OCI-LY7 (cell line): ENCODE measurements at regions not wholly inside any gene's neighbourhood (a gene's known extent, or its start where the extent isn't known, plus 50 kb on each side); places are given as distances from the start of the nearest gene placed in this dataset.

Experiments
- EZH2phosphoT487 ChIP-seq: fragments of 200-600 bp; sonication (generic); IDR thresholded peaks from 2 replicates; pipeline ENCODE4 v1.6.1; 2018; ENCODE audit warnings: low read depth, borderline replicate concordance, mild to moderate bottlenecking, mixed run types, antibody characterized with exemption, low read length, moderate library complexity, mixed read lengths
- TF ChIP-seq, protein P1 (sequence below): fragments of 200-600 bp; sonication (generic); conservative IDR thresholded peaks from 2 replicates; pipeline ENCODE4 v1.5.1; 2014; ENCODE audit warnings: mild to moderate bottlenecking, antibody characterized with exemption, low read length, moderate library complexity, mixed read lengths

- TF ChIP-seq, protein P1, sequence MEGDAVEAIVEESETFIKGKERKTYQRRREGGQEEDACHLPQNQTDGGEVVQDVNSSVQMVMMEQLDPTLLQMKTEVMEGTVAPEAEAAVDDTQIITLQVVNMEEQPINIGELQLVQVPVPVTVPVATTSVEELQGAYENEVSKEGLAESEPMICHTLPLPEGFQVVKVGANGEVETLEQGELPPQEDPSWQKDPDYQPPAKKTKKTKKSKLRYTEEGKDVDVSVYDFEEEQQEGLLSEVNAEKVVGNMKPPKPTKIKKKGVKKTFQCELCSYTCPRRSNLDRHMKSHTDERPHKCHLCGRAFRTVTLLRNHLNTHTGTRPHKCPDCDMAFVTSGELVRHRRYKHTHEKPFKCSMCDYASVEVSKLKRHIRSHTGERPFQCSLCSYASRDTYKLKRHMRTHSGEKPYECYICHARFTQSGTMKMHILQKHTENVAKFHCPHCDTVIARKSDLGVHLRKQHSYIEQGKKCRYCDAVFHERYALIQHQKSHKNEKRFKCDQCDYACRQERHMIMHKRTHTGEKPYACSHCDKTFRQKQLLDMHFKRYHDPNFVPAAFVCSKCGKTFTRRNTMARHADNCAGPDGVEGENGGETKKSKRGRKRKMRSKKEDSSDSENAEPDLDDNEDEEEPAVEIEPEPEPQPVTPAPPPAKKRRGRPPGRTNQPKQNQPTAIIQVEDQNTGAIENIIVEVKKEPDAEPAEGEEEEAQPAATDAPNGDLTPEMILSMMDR: no peak
- no peak for TF ChIP-seq EZH2phosphoT487
Measured at GRCh38 chr1:172777767-172778166, 118.9 kb downstream of the FASLG start.
